ENCODE measurements at regions not wholly inside any gene's neighbourhood (a gene's known extent, or its start where the extent isn't known, plus 50 kb on each side); places are given as distances from the start of the nearest gene placed in this dataset.

DNA sequence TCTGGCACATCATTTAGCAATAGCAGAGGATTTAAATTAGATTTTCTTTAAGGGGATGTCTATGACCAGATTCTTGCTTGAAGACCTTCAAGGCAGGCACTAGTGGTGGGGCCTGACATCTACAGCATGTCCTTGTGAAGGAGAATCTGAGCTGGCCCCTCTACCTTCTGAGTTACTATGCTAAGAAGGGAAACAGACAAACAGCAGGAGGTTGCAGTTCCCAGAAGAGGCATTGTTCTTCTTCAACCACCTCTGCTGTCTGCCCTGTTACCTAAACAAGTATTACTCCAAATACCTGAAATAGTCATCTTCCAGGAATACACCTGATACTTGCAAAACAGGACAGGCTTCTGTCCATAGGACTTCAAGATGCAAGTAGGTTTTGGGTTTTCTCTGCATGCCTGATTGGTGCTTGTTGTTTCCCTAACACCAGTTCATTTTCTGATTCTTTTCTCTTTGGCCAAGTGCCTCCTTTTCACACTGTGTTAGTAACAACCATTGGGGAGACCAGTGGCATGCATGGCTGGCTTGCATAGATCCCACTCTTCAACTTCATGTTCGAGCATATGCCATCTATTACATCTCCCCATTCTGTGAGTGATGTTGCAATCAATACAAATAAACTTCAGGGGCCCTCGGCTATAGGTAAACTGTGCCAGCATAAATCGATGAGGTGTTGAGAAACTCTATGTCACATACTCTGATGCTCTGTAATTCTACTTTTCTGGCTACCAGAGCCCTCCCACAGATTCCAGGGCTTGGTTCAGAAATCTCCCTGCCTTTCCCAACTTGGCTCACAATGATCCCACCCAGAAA lies 93.0 kb upstream of the DUSP10 start:
- DNase-seq, result no peak

DNA sequence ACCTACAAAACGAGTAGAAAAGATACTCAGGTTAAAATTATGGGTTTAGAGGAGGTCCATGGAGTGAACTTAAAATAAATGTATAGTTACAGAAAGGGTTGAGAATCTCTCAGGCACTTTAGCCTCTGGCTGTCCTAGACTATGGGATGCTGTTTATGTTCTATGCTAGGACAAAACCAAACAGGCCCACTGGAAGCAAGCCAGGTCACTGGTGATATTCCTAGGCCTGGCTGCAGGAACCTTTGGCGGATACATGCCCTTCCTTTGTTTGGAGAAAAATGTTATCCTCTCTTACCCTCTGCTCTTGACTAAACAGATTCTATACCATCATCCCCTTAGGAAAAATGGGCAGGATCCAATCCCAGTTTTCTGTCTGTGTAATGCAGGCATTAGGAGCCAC lies 90.7 kb upstream of the DUSP10 start:
- DNase-seq, result no peak

GRCh38 chr1:221832151-221832550 lies 90.3 kb upstream of the DUSP10 start:
- DNase-seq, result no peak

GRCh38 chr1:221829327-221830015 lies 87.6 kb upstream of the DUSP10 start:
- DNase-seq, result no peak

GRCh38 chr1:221827307-221827642 lies 85.4 kb upstream of the DUSP10 start:
- DNase-seq, result no peak

- DNase-seq, result no peak
These were observed 83.0 kb upstream of the DUSP10 start for GRCh38 chr1:221824909-221825308.

DNA sequence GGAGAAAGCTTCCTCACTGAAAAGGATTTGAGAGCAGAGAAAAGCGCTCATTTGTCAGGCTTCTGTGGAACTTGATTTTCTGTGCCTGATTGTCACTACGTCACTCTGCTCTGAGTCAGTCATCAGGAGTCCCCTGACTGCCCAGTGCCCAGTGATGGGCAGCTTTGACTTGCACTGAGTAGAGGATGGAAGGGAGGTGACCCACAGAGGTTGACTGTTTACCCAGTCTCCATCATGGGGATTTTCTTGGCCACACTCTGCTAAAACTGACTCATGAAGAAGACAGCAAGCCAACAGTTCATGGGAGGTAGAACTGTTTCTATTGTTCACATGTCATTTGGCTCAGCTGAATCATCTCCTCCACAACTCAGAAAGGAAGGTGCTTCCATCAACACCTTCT lies 82.1 kb upstream of the DUSP10 start:
- no peak for DNase-seq

DNA sequence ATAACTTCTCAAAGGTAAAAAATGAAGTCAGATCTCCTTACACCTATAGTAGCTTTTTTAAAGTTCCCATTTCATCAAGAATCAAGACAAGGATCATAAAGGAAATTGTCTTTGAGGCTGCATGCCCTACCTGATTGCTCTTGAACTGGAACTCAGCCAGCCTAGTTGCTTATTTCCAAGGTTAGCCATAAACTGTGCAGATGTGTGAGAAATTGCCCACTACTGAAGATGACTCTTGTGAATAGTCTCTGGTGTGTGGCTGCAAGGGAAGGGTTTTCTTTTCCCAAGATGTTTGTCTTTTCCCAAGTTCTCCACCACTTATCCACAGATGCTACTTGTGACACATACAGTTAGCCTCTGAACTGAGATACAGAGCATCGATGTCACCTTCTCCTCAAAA lies 81.7 kb upstream of the DUSP10 start:
- DNase-seq, result no peak

- no peak for DNase-seq
These were observed 81.3 kb upstream of the DUSP10 start for GRCh38 chr1:221823149-221823548.

DNA sequence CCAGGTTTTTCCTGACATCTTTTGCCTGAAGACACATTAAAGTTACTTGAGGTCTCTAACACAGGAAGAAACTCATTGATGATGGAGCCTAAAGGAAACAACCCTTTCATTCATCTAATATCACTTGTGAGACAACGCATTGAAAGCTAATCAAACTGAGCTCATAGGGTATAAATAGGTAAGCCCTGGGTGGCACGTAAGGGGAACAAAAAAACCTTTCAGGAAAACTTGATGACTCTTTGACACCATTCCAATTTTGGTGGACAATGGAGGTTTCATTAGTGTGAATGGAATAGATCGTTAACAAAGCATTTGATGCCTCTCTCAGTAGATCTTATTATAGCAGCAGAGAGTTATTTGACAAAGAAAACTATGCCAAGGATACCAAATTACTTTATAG lies 80.7 kb upstream of the DUSP10 start:
- no peak for DNase-seq

GRCh38 chr1:221816899-221817298 lies 75.0 kb upstream of the DUSP10 start:
- no peak for DNase-seq

DNA sequence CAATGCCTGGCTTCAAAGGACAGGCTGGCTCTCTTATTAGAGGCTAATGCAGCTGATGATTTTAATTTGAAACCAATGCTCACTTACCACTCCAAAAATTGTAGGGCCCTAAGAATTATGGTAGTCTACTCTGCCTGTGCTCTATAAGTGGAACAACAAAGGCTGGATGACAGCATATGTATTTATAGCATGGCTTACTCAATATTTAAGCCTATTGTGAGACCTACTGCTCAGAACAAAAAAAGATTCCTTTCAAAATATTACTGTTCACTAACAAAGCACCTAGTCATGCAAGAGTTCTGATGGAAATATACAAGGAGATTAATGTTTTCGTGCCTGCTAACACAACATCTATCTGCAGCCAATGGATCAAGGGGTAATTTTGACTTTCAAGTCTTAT lies 73.8 kb upstream of the DUSP10 start:
- DNase-seq, result no peak

- DNase-seq, result peak; percentile 53
These were observed 72.0 kb upstream of the DUSP10 start for GRCh38 chr1:221813887-221814286.

DNA sequence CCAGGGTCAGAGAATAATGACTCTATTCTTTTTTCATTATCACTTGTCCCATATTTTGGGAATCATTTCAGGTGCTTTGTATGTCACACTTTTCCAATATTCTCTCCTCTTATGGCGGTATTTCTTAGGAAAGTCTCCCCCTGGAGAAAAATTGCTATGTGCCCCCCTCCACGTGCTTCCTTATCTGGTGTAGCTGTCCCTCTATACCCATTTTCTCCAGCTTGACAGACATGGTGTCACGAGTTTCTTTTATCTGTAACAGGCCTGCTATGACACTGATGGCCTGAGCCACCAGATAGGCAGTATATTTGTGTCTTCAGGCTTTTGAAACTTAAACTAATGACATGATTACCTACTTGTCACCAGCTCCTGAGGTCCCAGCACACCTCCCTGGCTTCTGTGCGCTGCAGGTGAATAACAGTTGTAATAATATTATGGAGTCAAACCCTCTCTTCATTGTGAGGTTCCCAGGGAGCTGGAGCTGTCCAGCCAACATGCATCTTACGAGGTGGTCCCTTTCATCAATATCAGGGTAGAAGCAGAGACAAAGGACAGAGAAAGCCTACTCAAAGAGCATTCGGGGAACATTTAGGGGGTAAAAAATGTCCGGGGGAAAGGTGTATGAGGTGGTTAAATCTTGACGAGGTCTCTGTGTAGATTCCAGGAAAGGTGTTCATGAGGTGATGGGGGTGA lies 71.2 kb upstream of the DUSP10 start:
- DNase-seq, result no peak

GRCh38 chr1:221812088-221812752 lies 70.3 kb upstream of the DUSP10 start:
- no peak for DNase-seq

- DNase-seq, result no peak
These were observed 68.5 kb upstream of the DUSP10 start for GRCh38 chr1:221810406-221810805.

- DNase-seq, result no peak
These were observed 67.5 kb upstream of the DUSP10 start for GRCh38 chr1:221809091-221810029.

DNA sequence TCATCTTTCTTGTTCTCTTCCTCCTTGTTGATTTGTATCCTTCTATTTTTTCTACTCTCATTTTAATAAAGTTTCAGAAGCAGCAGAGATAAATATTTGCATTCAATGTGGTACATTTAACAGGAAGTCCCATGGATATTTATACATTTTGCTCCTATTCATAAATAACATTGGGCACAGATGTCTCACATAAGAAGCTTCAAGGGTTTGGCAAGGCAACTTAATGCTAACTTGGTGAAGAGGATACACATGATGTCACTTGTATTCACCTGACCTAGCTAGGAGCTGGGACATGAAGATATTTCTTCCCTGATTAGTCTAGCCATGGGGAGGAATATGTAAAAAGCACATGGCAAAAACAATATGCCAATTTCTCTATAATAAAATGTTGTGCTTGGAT lies 65.1 kb upstream of the DUSP10 start:
- no peak for DNase-seq

- DNase-seq, result no peak
These were observed 64.3 kb upstream of the DUSP10 start for GRCh38 chr1:221806236-221806635.

DNA sequence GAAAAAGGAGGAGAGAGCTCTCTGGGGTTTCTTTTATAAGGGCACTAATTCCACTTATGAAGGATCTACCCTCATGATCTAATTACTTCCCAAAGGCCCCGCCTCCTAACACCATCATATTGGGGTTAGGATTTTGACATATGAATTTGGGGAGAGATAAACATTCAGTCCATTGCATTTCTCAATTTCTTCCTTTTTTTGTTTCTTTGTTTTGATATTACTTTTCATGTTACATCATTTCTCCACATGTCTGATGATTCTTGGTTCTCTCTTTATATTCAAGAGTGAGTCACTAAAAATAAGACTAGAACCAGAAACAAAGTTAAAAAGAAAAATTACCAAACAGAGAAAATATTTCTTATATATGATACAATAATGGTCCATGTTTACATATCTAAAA lies 63.2 kb upstream of the DUSP10 start:
- DNase-seq, result no peak

GRCh38 chr1:221804303-221804702 lies 62.4 kb upstream of the DUSP10 start:
- no peak for DNase-seq

DNA sequence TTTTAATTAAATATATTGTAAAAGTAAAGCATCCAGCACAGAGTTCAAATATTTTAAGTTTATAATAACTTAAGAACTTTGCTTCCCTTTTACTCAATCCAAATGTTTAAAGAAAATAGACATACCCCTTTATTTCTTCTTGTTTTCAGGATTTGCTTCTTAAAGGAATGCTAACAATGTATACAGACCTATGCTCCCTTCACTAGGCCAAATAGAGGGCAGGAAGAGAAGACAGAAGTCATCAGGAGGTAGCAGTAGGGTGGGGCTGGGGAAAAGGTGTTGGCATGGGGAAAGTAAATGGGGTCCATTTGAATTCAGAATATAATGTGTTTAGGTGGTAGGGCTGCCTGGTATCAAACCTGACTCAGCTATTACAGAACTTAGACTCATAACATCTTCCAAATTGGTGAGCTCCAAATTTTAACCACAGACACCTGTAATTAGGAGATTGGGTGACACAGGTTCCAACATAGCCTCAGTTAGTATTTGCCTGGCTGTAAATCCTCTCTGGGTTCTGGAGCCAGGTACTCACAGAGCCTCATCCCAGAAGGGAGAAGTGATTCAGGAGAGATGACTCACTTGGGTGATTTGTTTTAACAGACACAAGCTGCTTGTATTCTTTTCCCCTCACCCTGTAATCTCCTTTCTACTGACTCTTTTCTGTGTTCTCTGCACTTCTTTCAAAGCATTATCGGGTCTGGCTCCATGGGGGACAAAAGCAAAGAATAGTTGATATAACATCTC lies 60.1 kb upstream of the DUSP10 start:
- DNase-seq, result no peak
